H9 (cell line): ENCODE measurements at regions not wholly inside any gene's neighbourhood (a gene's known extent, or its start where the extent isn't known, plus 50 kb on each side); places are given as distances from the start of the nearest gene placed in this dataset.

ENCODE experiments used
- DNase-seq: peaks from one replicate; pipeline ENCODE4 v3.0.0-alpha.2; 2017
- H2AFZ ChIP-seq: one replicate; pipeline ENCODE4 v1.6.1; 2013; ENCODE audit warnings: mild to moderate bottlenecking, low read length, control low read depth, moderate library complexity
- H2AK5ac ChIP-seq: 2 replicates; pipeline ENCODE4 v1.6.1; 2013; ENCODE audit warnings: low read length, control low read depth, mixed read lengths; ENCODE audit not compliant: insufficient read length
- H2BK120ac ChIP-seq: one replicate; pipeline ENCODE4 v1.6.1; 2013; ENCODE audit warnings: low read depth, mild to moderate bottlenecking, low read length, control low read depth, inconsistent platforms; ENCODE audit not compliant: poor library complexity, severe bottlenecking
- H2BK12ac ChIP-seq: 2 replicates; pipeline ENCODE4 v1.6.1; 2013; ENCODE audit warnings: low read length, control low read depth, mixed read lengths, low read depth; ENCODE audit not compliant: insufficient read length
- H2BK15ac ChIP-seq: 2 replicates; pipeline ENCODE4 v1.6.1; 2013; ENCODE audit warnings: low read depth, low read length, control low read depth
- H2BK20ac ChIP-seq: one replicate; pipeline ENCODE4 v1.6.1; 2013; ENCODE audit warnings: low read depth, mild to moderate bottlenecking, low read length, control low read depth, inconsistent platforms; ENCODE audit not compliant: poor library complexity, severe bottlenecking
- H2BK5ac ChIP-seq: 2 replicates; pipeline ENCODE4 v1.6.1; 2013; ENCODE audit warnings: low read length, control low read depth, mixed read lengths; ENCODE audit not compliant: insufficient read length
- H3K14ac ChIP-seq: 2 replicates; pipeline ENCODE4 v1.6.1; 2013; ENCODE audit warnings: low read length, control low read depth; ENCODE audit not compliant: insufficient read depth
- H3K18ac ChIP-seq: 2 replicates; pipeline ENCODE4 v1.6.1; 2013; ENCODE audit warnings: low read depth, mild to moderate bottlenecking, mixed read lengths, low read length, control low read depth; ENCODE audit not compliant: insufficient read length
- H3K23ac ChIP-seq: 2 replicates; pipeline ENCODE4 v1.6.1; 2013; ENCODE audit warnings: low read length, control low read depth, mixed read lengths, low read depth; ENCODE audit not compliant: insufficient read length
- H3K23me2 ChIP-seq: 2 replicates; pipeline ENCODE4 v1.6.1; 2013; ENCODE audit warnings: low read depth, mild to moderate bottlenecking, mixed read lengths, low read length, control low read depth; ENCODE audit not compliant: insufficient read length, poor library complexity, severe bottlenecking
- H3K27ac ChIP-seq: 2 replicates; pipeline ENCODE4 v1.5.1; 2013; ENCODE audit warnings: low read length, control low read depth, mixed read lengths, low read depth; ENCODE audit not compliant: insufficient read length
- H3K27me3 ChIP-seq: 2 replicates; pipeline ENCODE4 v1.6.1; 2013; ENCODE audit warnings: low read length, control low read depth, inconsistent platforms; ENCODE audit not compliant: insufficient read depth
- H3K4ac ChIP-seq: 2 replicates; pipeline ENCODE4 v1.6.1; 2013; ENCODE audit warnings: low read depth, mild to moderate bottlenecking, control low read depth, inconsistent platforms, low read length, moderate library complexity
- H3K4me1 ChIP-seq: 2 replicates; pipeline ENCODE4 v1.6.1; 2013; ENCODE audit warnings: low read length, control low read depth, inconsistent platforms; ENCODE audit not compliant: insufficient read depth
- H3K4me2 ChIP-seq: 2 replicates; pipeline ENCODE4 v1.6.1; 2013; ENCODE audit warnings: low read length, control low read depth, mixed read lengths; ENCODE audit not compliant: insufficient read length, insufficient read depth
- H3K56ac ChIP-seq: 2 replicates; pipeline ENCODE4 v1.6.1; 2013; ENCODE audit warnings: low read depth, mild to moderate bottlenecking, mixed read lengths, low read length, control low read depth; ENCODE audit not compliant: insufficient read length
- H3K79me1 ChIP-seq: 2 replicates; pipeline ENCODE4 v1.6.1; 2013; ENCODE audit warnings: low read depth, mild to moderate bottlenecking, moderate library complexity, low read length, control low read depth, inconsistent platforms; ENCODE audit not compliant: insufficient read depth, poor library complexity, severe bottlenecking
- H3K79me2 ChIP-seq: 2 replicates; pipeline ENCODE4 v1.6.1; 2013; ENCODE audit warnings: low read length, control low read depth, inconsistent platforms; ENCODE audit not compliant: insufficient read depth
- H3K9ac ChIP-seq: 2 replicates; pipeline ENCODE4 v1.6.1; 2013; ENCODE audit warnings: low read length, control low read depth, mixed read lengths; ENCODE audit not compliant: insufficient read length; ENCODE audit errors: extremely low read depth
- H3K9me3 ChIP-seq: one replicate; pipeline ENCODE4 v1.6.1; 2013; ENCODE audit warnings: low read depth, low read length, inconsistent platforms; ENCODE audit not compliant: control insufficient read depth
- H3T11ph ChIP-seq: one replicate; pipeline ENCODE4 v1.6.1; 2013; ENCODE audit warnings: mild to moderate bottlenecking, low read length, control low read depth, inconsistent platforms
- H4K20me1 ChIP-seq: one replicate; pipeline ENCODE4 v1.6.1; 2013; ENCODE audit not compliant: control insufficient read depth, insufficient read length, insufficient read depth
- H4K5ac ChIP-seq: 2 replicates; pipeline ENCODE4 v1.6.1; 2013; ENCODE audit warnings: low read depth, mild to moderate bottlenecking, mixed read lengths, low read length, control low read depth; ENCODE audit not compliant: insufficient read length
- H4K8ac ChIP-seq: replicated peaks from 2 replicates; pipeline ENCODE4 v1.6.1; 2013; ENCODE audit warnings: low read length, control low read depth, mixed read lengths, low read depth; ENCODE audit not compliant: insufficient read length
- H4K91ac ChIP-seq: 2 replicates; pipeline ENCODE4 v1.6.1; 2013; ENCODE audit warnings: low read depth, mild to moderate bottlenecking, moderate library complexity, mixed read lengths, low read length, control low read depth; ENCODE audit not compliant: insufficient read length
- H3K27ac Mint-ChIP-seq, 3 experiments: 2 replicates in 2 of 3; 3 replicates in 1 of 3; pipeline ENCODE4 v1.8.0; 2020 to 2021; ENCODE audit warnings: mixed read lengths in 3 of 3, mild to moderate bottlenecking in 1 of 3, moderate library complexity in 1 of 3
- H3K27me3 Mint-ChIP-seq: 2 replicates; pipeline ENCODE4 v1.8.0; 2021; ENCODE audit warnings: low read depth, mild to moderate bottlenecking, moderate library complexity, mixed read lengths
- H3K36me3 Mint-ChIP-seq, 3 experiments: 2 replicates in 2 of 3; 3 replicates in 1 of 3; pipeline ENCODE4 v1.8.0; 2020 to 2021; ENCODE audit warnings: low read depth in 3 of 3, mixed read lengths in 3 of 3; ENCODE audit not compliant: insufficient read depth in 1 of 3
- H3K4me1 Mint-ChIP-seq, 2 experiments: 2 replicates each; pipeline ENCODE4 v1.8.0; 2020; ENCODE audit warnings: mixed read lengths in 2 of 2
- H3K4me3 Mint-ChIP-seq, 2 experiments: 2 replicates in 1 of 2; 3 replicates in 1 of 2; pipeline ENCODE4 v1.8.0; 2020 to 2021; ENCODE audit warnings: mild to moderate bottlenecking in 2 of 2, mixed read lengths in 2 of 2, moderate library complexity in 1 of 2
- H3K9me3 Mint-ChIP-seq, 2 experiments: 2 replicates in 1 of 2; 3 replicates in 1 of 2; pipeline ENCODE4 v1.8.0; 2020; ENCODE audit warnings: mild to moderate bottlenecking in 2 of 2, mixed read lengths in 2 of 2, moderate library complexity in 1 of 2
- CTCF ChIP-seq: fragments of 200-600 bp; sonication (generic); conservative IDR thresholded peaks from 3 replicates; pipeline ENCODE4 v1.8.0; 2021; ENCODE audit warnings: antibody characterized with exemption, mild to moderate bottlenecking
- WGBS: extraction: QIAGEN DNeasy Blood & Tissue Kit; methylation state at CpG from one replicate; pipeline ENCODE4 v1.1.7; 2013; ENCODE audit warnings: missing lambda C conversion rate, low lambda C conversion rate, mixed read lengths; ENCODE audit not compliant: insufficient read length; ENCODE audit errors: extremely low coverage; 5-methylcytosine and 5-hydroxymethylcytosine counted together

DNA sequence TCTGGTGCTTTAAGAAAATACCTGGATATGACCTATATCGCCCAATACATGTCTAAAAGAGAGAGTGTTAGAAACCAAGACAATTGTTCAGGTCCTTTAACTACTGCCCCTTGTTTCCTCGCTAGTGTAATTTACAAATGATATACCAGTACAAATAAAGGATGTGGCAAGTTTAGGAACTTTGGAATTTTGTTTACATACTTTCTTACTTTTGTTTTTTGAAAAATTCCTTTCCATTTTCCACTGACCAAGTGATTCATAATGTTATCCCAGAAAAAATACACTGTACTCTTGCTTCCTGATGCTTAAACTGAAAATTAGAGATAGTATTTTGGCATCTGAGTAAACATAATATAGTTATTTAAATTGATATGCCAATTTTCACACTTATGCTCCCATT, 96.8 kb upstream of the CSNK1A1L start:
- H3K4me3 Mint-ChIP-seq, result no peak overlapping the region
- H2BK20ac ChIP-seq, result no peak overlapping the region
- H3K23me2 ChIP-seq, result no peaks in the 10 kb centered on the region
- no peak overlapping the region for H4K8ac ChIP-seq
- H3K27me3 Mint-ChIP-seq, result no peaks in the 10 kb centered on the region; the same call in 1 of the 2 replicates
- H3T11ph ChIP-seq, result no peak overlapping the region
- no peak overlapping the region for H3K27ac Mint-ChIP-seq
- H2BK12ac ChIP-seq, result no peak overlapping the region
- no peak overlapping the region for H3K14ac ChIP-seq
- no peak overlapping the region for H3K27ac ChIP-seq
- no peak overlapping the region for H2BK120ac ChIP-seq
- no peaks in the 10 kb centered on the region for H3K9me3 ChIP-seq
- no peaks in the 10 kb centered on the region for H4K20me1 ChIP-seq
- no peak overlapping the region for H3K4me2 ChIP-seq
- H3K23ac ChIP-seq, result no peak overlapping the region
- H3K79me2 ChIP-seq, result no peaks in the 10 kb centered on the region
- H4K5ac ChIP-seq, result no peak overlapping the region
- no peak overlapping the region for H2BK15ac ChIP-seq
- no peaks in the 10 kb centered on the region for H3K79me1 ChIP-seq
- no peak for DNase-seq
- no peak overlapping the region for H3K18ac ChIP-seq
- peaks cover 7% of the 10 kb centered on the region; the same call in 1 of the 2 replicates for H3K4me1 ChIP-seq
- H3K9ac ChIP-seq, result no peak overlapping the region
- H4K91ac ChIP-seq, result no peak overlapping the region
- H2AK5ac ChIP-seq, result no peak overlapping the region
- H3K36me3 Mint-ChIP-seq, result peaks cover 0 to 17% (median 0%) of the 10 kb centered on the region in 3 experiments; a peak in 4 of 7 replicates
- H2BK5ac ChIP-seq, result no peak overlapping the region
- no peak overlapping the region for H2AFZ ChIP-seq
- H3K27me3 ChIP-seq, result no peaks in the 10 kb centered on the region
- H3K9me3 Mint-ChIP-seq, result peaks cover 0 to 2% of the 10 kb centered on the region in 2 experiments; a peak in 1 of 5 replicates
- TF ChIP-seq CTCF, result no peak
- H3K4me1 Mint-ChIP-seq, result peaks cover 43 to 44% of the 10 kb centered on the region in 2 experiments
- H3K56ac ChIP-seq, result no peak overlapping the region
- H3K4ac ChIP-seq, result no peak overlapping the region
- WGBS, result no CpG with 5 or more reads among the region's 2 CpGs
